Inflammatory macrophage (primary cell): ENCODE measurements at regions not wholly inside any gene's neighbourhood (a gene's known extent, or its start where the extent isn't known, plus 50 kb on each side); places are given as distances from the start of the nearest gene placed in this dataset.
"Not testable (repeated sequence)": the region's sequence is repeated elsewhere in the genome, so short reads cannot be mapped to it uniquely, and the experiment has no call there.

Experiments used
- DNase-seq, 2 donors: peaks; one replicate each; pipeline ENCODE4 v3.0.0-alpha.2; 2020 to 2022

DNA sequence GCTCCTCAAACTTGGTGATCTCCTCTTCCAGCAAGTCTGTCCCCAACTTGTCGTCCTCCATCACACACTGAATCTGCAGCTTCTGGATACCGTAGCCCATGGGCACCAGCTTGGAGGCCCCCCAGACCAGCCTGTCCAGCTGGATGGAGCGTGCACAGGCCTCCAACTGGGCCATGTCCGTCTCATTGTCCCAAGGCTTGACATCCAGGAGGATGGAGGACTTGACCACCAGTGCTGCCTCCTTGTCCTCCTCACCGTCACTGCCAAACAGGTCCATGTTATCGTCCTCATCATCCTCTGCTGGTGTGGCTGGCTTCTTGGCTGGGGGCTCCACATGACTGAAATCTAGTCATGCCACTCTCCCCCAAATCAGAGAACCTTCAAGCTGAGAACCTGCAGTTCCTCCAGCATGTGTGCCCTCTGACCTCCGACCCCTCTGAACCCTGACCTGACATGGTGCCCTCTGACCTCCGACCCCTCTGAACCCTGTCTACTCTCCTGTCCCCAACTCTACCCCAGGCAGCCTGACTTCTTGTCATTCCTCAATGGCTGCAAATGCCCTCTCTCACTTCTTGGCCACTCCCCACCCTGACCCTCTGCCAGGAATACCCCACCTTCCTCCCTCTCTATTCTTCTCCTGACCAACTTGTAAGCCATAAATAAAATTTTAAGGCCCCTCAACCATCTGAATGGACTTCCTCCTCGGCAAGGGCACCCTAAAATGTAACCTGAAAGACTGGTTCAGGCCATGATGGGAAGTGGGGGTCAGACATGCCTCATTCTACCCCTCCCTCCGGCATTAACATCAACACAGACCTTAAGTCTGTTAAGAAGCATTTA lies 275.7 kb upstream of the C1orf174 start:
- no peak for DNase-seq

DNA sequence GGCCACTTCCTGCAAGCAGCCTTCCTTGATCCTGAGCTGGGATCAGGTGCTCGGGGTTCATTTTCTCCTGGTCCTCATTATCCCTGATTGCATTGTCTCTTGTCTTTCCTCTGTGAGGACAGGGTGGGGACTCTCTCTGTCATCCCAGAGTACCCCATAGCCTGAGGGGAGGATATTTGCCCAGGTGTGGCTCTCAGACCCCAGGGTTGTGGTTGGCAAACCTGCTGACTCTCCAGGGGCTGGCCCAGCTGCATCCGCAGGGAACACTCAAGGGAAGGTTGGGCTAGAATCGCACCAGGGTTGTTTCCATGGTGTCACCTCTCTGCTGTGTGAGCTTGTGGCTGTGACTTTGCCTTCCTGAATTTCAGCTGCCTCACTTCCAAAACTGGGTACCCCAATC lies 276.8 kb upstream of the C1orf174 start:
- no peak for DNase-seq

DNA sequence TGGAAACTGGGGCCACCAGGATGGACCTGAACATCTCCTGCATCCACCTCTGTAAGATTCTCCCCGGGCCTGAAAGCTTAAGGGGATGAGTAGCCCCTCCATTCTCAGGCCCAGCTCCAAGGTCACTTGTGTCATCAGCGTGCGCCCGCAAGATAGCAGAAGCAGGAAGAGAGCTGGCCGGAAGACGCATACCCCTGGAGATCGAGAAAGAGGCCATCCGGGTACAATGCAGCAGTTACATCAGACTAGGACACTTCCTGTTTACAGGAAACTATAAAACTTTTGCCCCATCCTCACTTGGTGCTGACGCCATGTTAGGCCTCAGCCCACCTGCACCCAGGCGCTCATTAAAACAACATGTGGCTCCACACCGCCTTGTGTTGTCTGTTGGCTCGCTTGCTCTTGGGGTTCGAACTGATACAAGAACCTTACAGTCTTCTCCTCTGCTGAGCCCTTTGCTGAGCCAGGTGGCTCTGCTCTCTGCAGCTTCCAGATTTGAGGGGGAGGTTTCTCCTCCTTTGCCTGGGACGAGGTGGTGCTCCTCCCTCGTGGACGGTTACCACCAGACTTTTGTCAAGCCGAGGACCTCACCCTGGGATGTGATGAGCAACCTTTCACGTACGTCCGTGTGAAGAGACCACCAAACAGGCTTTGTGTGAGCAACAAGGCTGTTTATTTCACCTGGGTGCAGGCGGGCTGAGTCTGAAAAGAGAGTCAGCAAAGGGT lies 277.5 kb upstream of the C1orf174 start:
- DNase-seq: no peak

DNA sequence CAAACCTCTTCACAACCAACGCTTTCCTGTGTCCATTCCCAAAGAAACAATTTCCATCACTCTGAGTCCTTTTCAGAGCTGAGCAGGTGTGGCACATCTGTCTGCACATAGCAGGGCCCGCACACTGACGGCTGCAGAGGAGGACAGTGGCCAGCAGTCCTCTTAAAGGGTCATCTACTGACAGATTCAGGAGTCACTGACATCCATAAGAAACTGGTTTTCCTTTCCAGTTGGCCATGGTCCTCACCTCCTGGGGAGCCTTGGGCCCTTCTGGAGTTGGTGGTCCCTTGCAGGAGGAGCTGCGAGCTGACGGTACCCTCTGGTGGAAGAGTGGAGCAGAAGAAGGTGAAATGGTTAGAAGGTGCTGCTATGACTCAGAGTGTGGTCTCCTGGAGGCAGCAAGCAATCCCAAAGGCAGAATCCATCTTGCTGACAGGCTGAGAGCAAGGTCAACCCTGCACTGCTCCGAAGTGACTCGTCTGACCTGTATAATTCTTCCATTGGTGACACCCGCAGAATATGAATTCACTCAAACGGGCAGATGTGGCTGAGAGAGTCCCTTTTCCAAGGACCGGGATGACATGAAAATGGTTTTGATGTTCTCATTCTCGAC lies 278.5 kb upstream of the C1orf174 start:
- no peak for DNase-seq

DNA sequence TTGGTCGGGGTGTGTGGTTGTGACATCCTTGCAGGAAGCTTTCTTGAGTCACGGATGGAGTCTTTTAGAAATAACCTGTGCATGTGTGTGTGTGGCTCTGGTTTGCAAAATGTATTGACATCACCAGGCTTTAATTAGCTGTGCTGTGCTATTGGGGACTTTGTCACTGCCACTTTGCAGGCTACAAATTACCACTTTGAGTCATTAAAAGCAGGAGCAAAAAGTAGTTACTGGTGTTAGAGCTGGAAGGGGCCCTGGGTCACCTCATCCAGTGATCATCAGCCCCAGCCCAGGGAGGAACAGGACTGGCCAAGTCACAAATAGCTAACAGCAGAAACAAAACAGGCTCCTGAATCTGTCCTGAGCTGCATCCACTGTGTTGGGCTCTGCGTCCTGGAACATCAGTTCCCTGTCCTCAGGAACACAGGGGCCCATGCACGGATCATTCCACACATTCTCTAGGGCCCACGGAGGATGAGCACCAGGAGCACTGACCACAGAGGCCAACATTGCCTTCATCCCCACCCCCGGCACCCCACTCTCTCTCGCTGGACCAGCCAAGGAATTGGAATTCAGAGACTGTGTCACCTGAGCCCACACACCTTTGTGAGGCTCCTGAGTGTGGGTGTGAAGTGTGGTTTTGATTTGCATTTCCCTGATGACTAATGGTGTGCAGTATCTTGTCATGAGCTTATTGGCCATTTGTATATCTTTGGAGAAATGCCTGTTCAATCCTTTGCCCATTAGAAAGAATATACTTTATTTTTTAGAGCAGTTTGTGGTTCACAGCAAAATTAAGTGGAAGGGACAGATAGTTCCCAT lies 280.1 kb upstream of the C1orf174 start:
- DNase-seq: no peak

DNA sequence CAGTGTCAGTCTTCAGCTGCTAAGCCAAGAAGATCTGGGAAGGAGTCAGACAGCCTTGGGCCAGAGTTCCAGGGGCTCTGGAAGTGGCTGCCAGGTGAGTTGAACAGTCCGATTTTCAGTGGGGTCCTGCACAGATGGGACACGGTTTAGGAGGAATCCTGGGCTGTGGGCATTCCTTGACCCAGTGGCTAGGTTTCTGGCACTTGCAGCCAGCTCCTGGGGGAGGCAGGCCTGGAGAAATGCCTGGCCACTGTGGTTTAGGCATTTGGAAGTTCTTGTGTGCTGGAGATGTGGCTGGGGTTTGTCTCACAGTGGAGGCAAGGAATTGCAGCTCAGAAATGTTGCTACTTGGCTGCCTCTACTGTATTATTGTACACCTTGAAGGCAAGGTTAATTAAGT lies 286.4 kb upstream of the C1orf174 start:
- not testable (repeated sequence) for DNase-seq

DNA sequence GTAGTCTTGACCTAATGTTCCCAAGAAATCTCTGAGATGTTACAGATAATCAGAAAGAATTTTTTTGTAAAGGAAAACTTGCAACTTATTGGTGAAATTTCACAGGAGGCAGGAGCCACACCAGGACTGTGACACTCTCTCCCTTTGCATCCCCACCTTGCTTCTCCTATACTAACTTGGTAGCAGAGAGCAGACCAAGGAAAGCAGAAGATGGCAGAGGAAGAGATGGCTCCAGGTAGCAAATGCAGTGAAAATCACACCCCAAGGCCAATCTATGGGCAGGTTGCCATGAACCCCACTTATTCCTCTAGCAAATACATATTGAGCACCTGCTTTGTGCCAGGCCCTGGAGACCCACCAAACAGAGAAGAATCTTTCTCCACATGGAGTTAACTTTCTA lies 303.4 kb upstream of the C1orf174 start:
- no peak for DNase-seq

DNA sequence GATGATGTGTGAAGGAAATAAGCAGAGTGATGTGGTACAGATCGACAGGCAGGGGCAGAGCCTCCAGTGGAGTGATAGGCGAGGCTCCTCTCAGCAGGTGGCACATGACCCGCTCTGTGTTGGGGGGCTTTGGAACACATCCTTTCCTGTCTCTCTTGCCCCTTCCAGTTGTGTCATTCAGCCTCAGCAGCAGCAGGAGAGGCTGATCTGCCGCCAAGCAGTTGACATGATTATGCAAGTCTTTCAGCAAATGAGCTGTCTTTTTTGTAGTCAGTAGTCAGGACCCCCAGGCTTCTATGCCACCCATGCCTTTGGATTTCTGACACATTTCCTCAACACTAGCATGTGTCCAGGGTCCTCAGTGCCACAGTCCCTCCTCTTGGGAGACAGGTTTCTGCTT lies 307.1 kb upstream of the C1orf174 start:
- DNase-seq: no peak

DNA sequence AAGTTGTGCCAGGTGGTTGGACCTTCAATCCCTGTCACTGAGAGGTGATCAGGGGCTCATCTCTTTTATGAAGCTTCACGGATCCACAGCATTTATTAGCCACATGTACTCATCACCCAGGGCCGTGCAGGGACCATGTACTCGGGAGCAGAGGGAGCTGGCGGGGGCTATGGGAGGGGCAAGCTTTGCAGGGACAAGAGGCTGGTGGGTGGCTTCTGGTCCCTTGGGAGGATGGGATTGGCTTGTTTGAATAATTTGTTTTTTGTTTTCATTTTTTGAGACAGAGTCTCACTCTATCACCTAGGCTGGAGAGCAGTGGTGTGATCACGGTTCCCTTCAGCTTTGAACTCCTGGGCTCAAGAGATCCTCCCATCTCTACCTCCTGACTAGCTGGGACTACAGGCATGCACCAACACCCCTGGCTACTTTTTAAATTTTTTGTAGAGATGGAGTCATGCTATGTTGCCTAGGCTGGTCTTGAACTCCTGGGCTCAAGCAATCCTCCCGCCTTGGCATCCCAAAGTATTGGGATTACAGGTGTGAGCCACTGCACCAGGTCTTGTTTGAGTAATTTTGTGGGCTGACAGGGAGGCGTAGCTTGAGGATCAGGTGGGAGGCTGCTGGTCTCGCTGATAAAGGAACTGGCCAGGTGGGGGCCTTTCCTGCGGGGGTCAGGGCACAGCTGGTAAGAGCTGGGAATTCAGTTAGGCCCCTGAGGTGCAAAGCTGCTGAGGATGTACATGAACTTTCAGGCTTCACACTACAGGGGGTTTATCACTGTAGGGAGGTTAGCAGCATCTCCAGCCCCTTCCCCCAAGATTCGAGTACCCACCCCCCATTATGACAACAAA lies 308.0 kb upstream of the C1orf174 start:
- DNase-seq: no peak

DNA sequence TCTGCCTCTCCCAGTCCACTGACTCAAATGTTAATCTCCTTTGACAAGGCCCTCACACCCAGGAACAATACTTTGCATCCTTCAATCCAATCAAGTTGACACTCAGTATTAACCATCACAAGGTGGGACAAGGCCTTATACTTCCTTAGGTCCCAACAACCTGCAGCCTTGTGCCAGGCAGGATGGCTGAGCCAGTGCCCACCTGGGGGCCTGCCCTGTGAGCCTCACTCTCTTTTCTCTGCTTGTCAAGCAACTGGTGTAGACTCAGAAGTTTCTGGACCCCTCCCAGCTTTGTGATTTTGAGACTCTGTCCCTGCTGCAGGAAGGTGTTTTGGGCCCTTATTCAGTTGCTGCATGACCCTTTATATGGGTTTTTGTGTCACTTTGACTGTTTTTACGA lies 310.0 kb upstream of the C1orf174 start:
- no peak for DNase-seq

DNA sequence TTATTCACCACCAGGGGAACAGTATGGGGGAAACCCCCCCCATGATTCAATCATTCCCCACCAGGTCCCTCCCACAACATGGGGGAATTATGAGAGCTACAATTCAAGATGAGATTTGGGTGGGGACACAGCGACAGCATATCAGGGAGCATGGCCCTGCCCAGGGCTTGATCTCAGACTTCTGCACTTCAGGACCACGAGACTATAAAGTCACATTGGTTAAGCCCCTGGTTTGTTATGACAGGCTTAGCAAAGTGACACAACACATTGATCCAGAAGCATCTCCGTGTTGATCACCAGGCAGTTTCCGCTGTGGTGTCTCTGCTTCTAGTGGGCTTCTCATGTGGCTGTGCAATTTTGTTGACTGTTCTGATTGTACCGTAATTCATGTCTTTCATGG lies 312.7 kb upstream of the C1orf174 start:
- no peak for DNase-seq

DNA sequence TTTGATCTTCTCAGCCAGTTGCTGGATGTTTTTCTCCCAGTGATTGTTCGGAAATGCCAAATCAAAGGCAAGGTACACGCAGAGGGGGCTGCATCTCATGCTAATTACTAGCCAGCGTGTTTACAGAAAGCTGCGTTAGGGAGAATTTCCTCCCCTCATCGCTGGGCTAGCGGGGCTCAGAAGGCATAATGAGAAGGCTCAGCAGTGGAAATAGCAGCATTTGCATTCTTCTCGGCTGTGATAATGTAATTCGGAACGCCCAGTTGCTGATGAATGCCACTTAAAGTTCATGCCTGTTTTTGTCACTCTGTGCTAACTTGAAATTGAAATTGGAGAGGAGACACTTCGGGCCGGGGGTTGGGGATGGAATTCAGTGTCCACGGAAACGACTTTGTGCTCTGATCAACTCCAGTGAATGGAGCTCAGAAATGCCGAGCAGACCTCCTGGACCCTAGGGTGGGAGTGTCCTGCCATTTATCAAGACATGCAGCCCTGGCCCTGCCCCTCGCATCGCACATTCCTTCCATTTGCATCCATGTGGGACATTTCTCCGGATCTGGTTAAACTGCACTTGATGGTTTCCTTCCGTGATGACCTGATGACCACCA lies 313.4 kb upstream of the C1orf174 start:
- no peak for DNase-seq

DNA sequence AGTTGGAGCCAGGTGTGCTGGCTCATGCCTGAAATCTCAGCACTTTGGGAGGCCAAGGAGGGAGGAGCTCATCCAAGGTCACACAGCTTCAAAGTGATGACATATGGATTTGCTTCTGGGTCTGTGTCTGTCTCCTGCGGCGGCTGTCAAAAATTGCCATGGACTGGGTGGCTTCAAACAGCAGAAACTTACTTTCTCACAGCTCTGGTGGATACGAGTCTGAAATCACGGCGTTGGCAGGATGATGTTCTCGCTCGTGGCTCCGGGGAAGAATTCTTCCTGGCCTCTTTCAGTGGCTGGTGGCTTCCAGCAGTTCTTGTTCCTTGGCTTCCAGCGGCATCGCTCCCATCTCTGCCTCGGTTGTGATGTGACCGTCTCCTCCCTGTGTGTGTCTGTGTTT lies 314.8 kb upstream of the C1orf174 start:
- DNase-seq: no peak

DNA sequence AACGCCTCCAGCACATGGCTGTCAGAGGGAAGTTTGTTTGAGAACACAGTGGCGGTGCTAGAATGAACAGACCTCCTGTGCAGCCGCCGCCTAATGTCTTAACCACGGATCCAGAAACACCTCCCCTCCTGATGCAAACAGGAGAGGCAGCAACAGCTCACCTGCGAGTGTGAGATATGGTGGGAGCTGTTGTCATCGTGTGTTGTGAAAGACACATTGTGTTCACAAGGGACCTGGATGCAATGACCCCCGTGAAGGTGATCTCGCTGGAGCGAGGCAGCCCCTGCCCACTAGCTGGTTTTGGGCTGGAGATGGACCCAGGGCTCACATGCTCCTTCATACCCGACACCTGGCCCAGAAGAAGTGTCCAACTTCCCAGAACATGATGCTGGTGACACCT lies 315.3 kb upstream of the C1orf174 start:
- DNase-seq: no peak

DNA sequence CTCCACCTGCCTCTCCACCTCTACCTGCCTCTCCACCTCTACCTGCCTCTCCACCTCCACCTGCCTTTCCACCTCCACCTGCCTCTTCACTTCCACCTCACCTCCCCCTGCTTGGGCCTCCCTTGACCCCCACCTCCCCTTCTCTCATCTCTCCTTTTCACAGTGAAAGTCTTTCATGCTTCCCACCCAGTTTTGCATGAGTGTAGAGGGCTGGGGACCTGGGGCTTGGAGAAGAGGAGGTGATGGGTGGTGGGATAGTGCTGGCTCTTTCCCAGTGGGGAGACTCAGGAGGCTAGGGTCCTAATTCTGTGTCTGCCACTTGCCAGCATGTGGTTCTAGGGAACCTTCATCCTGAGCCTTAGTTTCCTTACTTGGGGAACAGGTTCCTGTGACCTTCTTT lies 316.2 kb upstream of the C1orf174 start:
- DNase-seq: no peak

DNA sequence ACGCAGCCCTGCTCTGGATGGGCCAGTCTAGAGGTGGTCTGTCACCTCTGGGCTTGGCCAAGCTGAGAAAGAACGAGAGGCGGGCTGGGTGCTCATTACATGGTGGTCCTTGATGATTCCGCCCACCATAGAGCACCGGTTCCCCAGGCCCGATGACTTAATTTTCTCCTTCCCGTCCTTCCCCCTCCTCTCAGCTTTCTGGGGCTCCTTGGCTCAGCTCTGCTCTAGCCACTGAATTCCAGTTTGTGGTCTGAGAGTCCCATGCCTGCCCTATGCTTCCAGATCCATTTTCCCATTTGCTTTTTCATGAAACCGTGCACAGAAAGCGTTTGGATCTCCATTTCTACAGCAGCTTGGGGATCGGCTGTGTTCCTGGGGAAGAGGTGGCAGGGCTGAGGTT lies 318.5 kb upstream of the C1orf174 start:
- DNase-seq: no peak

DNA sequence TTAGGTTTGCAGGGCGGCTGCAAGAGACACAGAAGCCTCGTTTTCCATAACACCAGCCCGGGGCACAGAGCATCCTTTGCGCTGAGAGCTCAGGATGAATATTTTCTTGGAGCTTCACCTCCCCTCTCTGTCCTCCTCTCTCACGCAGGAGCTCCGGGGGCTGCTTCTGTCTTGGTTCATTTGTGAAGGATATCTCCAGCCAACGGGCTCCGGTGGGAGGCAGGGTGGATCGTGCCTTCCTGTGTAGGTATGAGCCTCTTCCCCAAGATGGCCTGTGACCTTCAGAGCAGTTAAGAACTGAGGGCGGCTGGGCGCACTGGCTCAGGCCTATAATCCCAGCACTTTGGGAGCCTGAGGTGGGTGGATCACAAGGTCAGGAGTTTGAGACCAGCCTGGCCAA lies 319.0 kb upstream of the C1orf174 start:
- no peak for DNase-seq

DNA sequence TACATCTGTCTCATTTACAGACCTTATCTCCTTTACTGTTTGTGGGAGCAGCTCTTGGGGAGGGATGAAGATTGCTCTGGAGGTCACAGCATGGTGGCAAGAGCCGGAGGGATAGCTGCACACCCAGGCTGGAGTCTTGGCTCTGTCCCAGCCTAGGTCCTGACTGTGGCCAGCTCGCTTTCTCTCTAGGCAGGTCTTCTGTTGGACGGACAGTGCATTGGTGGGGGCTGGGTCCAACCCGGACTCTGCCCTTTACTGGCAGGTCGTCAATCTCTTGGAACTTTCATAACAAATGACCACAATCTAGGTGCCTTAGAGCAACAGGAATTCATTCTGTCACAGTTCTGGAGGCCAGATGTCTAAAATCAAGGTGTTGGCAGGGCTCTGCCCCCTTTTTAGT lies 319.8 kb upstream of the C1orf174 start:
- no peak for DNase-seq

DNA sequence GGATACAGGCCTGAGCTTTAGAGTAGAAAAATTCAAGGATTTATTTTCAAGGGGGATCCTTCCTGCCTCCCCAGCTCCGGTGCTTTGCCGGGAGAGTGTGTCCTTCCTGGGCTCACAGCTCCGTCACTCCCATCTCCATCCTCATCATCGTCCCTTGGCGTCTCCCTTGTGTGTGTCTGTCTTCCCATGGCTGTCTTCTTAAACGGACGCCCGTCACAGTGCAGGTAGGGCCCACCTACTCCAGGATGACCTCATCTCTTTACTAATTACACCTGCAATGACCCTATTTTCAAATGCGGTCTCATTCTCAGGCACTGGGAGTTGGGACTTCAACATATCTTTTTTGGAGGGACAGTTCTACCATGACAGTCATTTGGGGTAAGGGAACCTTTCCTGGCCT lies 320.3 kb upstream of the C1orf174 start:
- no peak for DNase-seq

DNA sequence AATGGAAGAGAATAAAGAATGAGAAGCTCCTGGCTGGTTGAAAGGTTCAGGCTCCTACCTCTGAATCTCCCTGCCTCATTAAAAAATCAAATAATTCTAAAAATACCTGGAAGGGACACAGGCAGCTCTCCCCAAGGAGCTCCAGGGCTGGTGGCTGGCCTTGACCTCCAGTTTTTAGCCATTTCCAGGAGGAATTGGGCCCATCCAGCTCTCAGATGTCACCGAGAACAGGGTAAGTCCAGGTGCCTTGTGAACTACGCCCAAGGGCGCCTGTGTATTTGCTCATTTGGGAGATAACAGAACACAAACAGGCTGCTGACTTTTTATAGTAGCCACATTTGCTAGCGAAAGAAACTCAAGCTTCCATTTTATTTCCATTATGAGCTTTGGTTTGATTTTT lies 321.0 kb upstream of the C1orf174 start:
- no peak for DNase-seq

DNA sequence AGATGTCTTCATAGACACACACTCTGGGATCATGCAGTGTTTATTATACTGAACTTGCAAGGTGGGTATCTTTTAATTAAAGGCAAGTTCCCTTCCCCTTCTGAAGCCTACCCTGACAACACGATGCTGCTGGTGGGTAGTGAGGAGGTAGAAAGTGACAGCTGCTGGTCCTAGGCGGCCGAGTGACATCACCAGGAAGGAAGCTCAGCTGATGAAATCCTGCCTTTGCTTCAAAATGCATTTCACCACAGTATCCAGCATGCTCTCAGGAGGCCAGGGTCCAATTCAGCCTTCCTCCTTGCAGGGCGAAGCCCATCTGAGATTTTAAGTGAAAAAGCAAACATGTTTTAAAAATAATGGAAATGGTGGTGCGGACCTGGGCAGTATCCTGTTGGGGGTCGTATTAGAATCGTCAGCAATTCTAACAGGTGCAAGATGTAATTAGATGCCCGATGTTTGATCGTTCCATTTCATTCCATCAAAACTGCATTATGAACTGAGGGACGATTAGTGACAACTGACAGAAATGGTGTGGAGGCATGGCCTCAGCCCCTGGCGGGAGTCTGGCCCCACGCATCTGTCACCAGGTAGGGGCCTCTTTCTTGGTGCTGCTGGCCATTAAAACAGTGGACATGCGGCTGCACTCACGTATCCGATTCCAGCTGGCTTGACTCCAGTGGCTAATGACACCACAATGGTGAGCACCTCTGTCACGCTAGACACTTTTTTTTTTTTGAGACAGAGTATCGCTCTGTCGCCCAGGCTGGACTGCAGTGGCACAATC lies 324.8 kb upstream of the C1orf174 start:
- no peak for DNase-seq
